HuH-7.5 (cell line): ENCODE measurements at regions not wholly inside any gene's neighbourhood (a gene's known extent, or its start where the extent isn't known, plus 50 kb on each side); places are given as distances from the start of the nearest gene placed in this dataset.

Experiments used
- DNase-seq: peaks from one replicate; pipeline ENCODE4 v3.0.0; 2011; ENCODE audit warnings: low spot score

- no peak for DNase-seq
These were observed 1079.8 kb downstream of the ADGRL2 start for GRCh38 chr1:82880506-82880905.

DNA sequence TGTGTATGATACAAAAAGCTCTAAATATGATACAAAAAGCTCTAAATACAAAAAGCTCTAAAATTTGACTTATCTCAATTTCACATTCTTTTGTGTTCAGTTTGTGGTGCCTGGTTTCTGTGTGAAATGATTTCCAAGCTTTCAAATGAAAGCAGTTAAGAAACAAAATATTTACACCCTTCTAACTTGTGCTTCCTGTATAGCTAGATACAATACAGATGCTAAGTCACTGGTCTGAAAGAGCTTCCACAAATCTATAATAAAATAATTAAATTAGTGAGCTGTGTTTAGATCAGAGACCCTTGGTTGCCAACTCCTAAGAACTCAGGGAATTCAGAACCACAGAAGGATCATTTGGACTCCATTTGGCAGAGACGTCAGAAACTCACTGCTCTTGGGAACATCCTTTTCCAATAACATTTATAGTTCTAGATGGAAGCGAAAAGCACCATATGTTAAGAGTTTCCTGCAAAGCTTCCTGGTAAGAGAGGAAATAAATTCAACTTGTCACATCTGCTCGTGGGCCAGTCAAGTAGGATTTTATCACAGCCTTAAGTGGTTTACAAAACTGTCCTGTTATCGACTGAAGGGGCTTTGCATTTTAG is 1079.1 kb downstream of the ADGRL2 start:
- no peak for DNase-seq

- DNase-seq, result no peak
These were observed 1074.4 kb downstream of the ADGRL2 start for GRCh38 chr1:82875170-82875569.

DNA sequence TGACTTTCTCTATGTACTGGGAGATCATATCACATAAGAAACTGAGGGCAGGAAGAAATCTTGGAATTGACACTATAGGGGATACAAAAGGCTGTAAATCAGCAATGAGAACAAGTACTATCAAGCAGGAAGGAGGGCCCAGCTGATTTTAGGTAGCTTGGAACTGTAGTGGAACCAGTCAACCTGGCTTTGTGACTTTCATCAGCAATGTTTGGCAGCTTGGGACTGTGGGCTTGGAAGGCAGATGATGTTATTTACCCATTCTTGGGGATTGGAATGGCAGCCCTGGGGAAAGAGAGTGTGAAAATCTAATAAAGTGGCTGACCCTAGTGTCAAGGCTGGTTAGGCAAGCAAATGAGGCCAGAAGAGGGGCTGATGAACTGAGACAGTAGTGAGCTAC is 1073.3 kb downstream of the ADGRL2 start:
- DNase-seq, result no peak

DNA sequence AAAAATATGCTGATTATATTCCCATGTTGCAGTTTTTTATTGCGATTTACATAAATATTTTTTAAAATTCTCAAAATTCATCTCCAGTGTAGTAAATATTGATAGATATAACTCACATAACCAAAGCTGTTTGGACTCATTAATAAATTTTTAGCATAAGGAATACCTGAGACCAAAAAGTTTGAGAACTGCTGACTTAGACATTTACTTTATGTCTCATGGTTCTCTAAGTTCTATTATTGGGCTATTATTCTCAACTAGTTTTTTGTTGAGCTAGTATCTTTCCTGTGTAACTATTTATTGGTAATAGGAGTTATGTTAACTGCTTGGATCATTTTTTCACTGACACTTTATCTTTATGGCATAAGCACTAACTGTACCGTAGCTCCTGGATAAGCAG is 1069.6 kb downstream of the ADGRL2 start:
- no peak for DNase-seq

DNA sequence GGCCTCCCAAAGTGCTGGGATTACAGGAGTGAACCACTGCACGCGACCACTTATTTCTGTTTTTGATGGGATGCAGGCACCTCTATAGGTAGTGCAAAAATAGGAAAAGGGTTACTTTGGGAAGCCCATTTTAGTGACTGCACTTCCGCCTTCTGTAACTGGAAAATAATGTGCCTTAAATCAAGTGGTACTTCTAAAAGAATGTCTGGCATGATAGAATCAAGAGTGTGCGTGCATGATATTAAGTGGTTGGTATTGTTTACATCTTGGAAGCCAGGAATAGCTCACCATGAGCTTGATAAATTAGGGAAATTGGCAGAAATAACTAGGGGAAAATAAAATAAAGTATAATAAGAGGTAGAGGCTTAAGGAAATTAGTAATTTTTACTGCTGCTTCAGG is 1067.0 kb downstream of the ADGRL2 start:
- DNase-seq, result no peak

DNA sequence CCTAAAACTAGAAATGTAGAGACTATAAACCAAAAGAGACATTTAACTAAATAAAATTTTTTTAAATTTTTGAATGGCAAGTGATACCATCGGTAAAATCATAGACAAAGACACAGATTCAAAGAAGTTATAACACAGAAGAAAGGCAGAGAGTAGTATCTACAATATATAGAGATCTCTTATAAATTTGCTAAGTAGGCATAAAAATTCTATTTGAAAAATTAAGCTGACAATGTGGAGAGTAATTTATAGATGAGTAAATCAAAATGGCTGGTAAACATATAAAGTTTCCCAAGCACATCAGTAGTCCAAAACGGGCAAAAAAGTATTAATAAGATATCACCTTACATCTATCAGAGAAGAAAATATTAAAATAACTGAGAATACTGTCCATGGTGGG is 1061.0 kb downstream of the ADGRL2 start:
- no peak for DNase-seq

DNA sequence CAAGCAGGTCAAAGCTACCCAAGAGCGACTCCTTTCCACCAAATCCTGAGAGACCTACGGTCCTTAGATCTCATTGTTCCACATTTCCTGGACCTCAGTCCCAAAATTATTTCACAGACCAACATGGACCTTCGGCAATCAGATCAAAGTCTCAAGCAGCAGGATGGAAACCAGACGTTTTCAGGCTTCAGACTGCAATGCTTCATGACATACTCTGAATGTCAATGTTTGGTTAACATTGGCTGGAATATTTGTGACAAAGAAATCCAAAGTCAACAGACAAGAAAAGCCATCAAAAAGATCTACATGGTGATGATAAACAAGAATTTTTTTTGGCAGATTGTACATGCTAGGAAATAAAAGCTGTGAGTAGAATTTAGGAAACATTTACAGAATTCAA is 1057.3 kb downstream of the ADGRL2 start:
- DNase-seq, result no peak

- no peak for DNase-seq
These were observed 1048.7 kb downstream of the ADGRL2 start for GRCh38 chr1:82849460-82849859.

DNA sequence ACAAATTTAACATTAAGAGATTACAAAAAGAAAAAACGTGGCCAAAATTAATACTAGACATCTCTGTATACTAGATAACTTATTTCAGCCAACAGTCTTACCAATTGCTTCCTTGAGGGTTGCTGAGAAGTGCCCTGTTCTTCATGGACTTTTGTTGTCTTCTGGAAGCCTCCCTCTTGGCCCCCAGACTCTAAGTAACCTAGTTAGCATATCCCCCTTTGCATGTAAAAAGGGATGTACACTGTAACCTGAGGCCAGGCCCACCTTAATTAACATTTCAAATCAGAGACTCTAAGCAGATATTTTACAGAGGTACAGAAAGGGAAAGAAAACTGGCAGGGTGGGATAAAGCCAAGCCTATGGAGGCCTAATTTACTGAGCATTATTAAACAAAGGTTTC is 1047.3 kb downstream of the ADGRL2 start:
- DNase-seq, result no peak

DNA sequence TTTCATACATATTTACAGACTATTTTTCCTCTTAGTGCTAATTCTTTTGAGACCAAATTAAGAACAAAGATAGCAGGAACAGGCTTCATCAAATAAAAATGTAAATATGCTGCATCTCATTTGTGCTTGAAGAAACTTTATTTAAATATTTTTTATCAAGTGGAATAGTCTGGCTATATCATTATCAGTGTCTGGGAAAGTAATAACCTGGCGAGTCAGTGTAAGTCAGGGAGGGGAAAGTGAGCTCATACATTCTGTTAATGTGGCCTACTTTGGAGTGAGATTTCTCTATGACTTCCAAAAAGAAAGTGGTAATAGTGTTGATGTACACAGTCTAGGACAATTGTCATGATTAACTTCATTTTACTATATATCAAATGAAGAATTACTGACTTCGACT is 1045.1 kb downstream of the ADGRL2 start:
- DNase-seq, result no peak

DNA sequence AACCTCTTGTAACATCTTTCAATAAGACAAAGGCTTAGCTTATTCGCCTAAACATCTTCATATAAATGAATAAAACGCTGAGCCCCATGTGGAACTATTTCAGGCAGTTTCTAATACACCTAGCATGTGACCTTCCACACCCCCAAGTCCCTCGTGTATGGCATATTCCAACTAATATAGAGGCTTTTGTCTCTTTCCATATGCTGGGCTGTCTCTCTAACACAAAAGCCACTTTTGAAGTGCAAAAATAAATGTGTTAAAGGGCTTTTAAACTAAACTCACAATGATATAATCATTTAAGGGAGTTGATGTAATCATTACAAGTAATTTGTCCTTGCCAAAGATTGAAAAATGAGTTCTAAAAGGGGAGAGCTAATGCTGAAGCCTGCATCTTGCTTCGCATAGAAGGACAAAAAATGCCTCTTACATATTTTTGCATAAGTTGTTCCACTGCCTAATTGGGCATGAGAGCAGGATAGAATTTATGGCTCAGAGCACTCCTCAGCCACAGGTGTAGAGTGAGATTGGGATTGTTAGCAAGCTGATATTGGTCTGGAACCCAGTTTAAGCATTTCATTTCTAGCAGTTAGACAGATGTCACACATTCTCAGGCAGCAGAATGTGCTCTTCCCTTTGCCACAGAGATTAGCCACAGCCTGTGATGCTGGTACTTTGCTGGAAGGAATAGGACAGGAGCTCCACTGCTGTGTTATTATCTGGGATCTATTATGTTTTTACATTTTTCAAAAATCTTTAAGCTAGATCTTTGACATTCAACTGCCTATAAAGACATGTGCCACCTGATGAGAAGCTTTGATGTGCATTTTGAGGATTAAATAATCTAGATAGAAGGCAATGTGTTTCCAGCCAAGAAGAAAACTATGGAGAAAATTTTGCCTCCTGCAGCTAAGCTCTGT is 1044.4 kb downstream of the ADGRL2 start:
- DNase-seq, result no peak

GRCh38 chr1:82844447-82844846 is 1043.7 kb downstream of the ADGRL2 start:
- DNase-seq, result no peak

DNA sequence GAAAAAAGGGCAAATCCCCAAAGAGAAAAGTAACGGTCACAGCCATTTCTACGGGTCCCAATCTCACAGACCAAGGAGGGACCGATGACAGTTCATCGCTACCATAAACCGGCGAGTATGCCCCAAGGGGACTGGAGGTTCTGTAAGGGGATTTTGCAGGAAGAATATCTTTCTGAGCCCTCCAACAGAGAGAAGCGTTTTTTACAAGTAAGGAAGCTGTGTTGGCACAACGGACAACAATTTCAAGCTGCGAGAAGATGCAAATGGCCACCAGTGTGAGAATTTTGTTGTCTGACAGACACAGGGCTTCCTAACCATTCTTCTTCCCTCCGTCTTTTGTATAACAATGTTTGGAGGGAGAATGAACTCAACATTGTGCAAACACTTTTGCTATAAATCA is 1043.1 kb downstream of the ADGRL2 start:
- no peak for DNase-seq

GRCh38 chr1:82840192-82840591 is 1039.5 kb downstream of the ADGRL2 start:
- DNase-seq, result no peak

DNA sequence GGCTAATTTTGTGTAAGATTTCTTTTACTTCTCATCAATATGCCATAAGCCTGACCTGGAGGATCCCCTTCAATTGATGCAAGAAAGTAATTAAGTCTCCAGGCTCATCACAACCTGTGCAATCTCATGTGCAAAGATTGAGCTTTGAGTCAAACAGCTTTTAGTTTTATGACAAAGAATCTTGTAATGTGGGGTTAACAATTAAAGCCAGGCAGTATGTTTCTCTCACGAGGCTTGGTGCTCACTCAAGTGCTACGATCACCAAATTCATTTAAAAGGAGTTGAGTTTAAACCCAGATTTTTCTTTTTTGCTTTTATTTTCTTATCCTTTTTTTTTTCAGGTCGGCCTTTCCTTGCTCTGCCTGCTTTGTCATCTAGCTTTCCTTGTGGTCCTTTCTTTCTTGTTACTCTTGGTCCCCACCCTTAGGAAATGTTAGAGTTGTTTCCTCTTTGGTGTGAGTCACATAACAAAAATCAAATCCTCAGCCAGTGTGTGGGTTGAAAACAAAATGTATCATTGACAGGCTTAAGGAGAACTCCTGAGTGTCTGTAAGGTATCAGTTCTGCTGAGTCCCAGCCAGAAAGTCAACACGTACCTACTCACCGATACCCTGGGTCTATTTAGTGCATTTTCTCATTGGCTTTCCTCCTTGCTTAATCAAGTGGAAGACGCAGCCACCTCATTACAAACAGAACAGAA is 1037.2 kb downstream of the ADGRL2 start:
- DNase-seq, result no peak

GRCh38 chr1:82836973-82837680 is 1036.4 kb downstream of the ADGRL2 start:
- no peak for DNase-seq

GRCh38 chr1:82836213-82836972 is 1035.7 kb downstream of the ADGRL2 start:
- no peak for DNase-seq

DNA sequence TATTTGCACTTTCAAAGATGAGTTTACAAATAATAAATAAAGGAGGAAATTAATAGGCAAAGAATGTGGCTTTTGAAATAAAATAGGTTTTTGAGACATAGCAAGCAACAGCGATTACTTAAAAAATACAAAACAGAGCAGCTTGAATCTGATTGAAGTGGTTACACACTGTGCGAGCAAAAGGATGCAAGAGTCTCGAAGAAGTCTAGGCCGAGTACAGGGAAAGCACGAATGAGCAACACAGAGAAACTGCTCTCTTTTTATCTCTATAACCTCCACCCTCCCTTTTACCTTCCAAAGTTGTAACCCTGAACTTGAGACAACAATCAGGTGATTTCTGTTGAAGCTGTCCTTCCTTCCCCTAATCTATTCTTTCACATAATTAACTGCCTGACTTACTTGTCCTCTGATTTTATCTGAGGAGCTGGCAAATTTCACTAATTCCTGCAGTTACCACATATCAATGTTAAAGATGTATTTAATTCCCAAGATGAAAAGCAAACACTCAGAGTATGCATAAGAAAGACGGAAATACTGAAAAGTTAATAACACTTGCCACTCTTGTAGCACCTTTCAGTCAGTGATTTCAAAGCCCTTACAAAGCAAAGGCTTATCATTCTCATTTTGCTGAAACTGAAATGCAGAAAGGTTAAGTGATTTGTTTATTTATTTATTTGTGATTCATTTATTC is 1030.1 kb downstream of the ADGRL2 start:
- no peak for DNase-seq

GRCh38 chr1:82829527-82829926 is 1028.8 kb downstream of the ADGRL2 start:
- DNase-seq, result no peak

DNA sequence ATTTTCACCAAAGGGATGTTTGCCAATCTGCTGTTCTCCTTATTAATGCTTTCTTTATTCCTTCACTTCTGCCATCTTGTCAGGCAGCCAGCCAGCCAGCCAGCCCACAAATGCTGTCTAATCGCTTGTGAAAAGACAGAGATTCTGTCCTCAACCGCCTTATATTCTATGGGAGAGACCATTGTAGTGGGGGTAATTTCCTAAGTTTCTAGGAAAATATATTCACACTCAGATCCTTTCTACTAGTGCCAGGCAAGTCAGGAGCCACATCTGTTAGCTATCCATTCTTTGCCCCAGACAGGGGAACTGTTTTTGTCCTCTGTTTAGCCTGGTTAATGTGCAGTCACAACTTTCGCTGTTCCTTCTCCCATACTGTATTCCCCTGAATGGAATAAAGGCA is 1023.1 kb downstream of the ADGRL2 start:
- DNase-seq, result no peak
